COLO668 (cell line): ENCODE measurements at regions not wholly inside any gene's neighbourhood (a gene's known extent, or its start where the extent isn't known, plus 50 kb on each side); places are given as distances from the start of the nearest gene placed in this dataset.

ENCODE experiments used
- DNase-seq: peaks from one replicate; lab custom pipeline; 2025; ENCODE audit not compliant: unreplicated experiment; lab: John Stamatoyannopoulos, UW

- no peak for DNase-seq
These were observed 418.9 kb downstream of the ZNF536 start for GRCh38 chr19:30791088-30791487.

GRCh38 chr19:30790056-30790680, 418.0 kb downstream of the ZNF536 start:
- DNase-seq: no peak

- no peak for DNase-seq
These were observed 416.1 kb downstream of the ZNF536 start for GRCh38 chr19:30788105-30788765.

GRCh38 chr19:30785458-30786137, 413.4 kb downstream of the ZNF536 start:
- DNase-seq: no peak

GRCh38 chr19:30784850-30785457, 412.8 kb downstream of the ZNF536 start:
- peak; percentile 29 for DNase-seq

GRCh38 chr19:30783936-30784335, 411.8 kb downstream of the ZNF536 start:
- DNase-seq: no peak

- no peak for DNase-seq
These were observed 411.0 kb downstream of the ZNF536 start for GRCh38 chr19:30783212-30783611.

- DNase-seq: no peak
These were observed 409.3 kb downstream of the ZNF536 start for GRCh38 chr19:30781519-30781918.

- no peak for DNase-seq
These were observed 408.9 kb downstream of the ZNF536 start for GRCh38 chr19:30781047-30781446.

GRCh38 chr19:30780456-30780855, 408.3 kb downstream of the ZNF536 start:
- no peak for DNase-seq

- DNase-seq: no peak
These were observed 407.8 kb downstream of the ZNF536 start for GRCh38 chr19:30780032-30780431.

GRCh38 chr19:30778961-30779715, 407.0 kb downstream of the ZNF536 start:
- no peak for DNase-seq

GRCh38 chr19:30778061-30778460, 405.9 kb downstream of the ZNF536 start:
- no peak for DNase-seq

- DNase-seq: no peak
These were observed 403.8 kb downstream of the ZNF536 start for GRCh38 chr19:30775956-30776355.

GRCh38 chr19:30774252-30774766, 402.1 kb downstream of the ZNF536 start:
- DNase-seq: no peak

GRCh38 chr19:30762651-30763050, 390.5 kb downstream of the ZNF536 start:
- DNase-seq: no peak

- no peak for DNase-seq
These were observed 387.8 kb downstream of the ZNF536 start for GRCh38 chr19:30760014-30760413.

GRCh38 chr19:30757837-30758617, 385.8 kb downstream of the ZNF536 start:
- no peak for DNase-seq

- no peak for DNase-seq
These were observed 385.1 kb downstream of the ZNF536 start for GRCh38 chr19:30757104-30757836.
